GM12892 (cell line): ENCODE measurements at regions not wholly inside any gene's neighbourhood (a gene's known extent, or its start where the extent isn't known, plus 50 kb on each side); places are given as distances from the start of the nearest gene placed in this dataset.
"Not testable (repeated sequence)": the region's sequence is repeated elsewhere in the genome, so short reads cannot be mapped to it uniquely, and the experiment has no call there.

ENCODE experiments used
- POLR2AphosphoS5 ChIP-seq: IDR thresholded peaks from 2 replicates; pipeline ENCODE4 v1.6.1; 2011; ENCODE audit warnings: low read depth, low read length, control low read depth
- TAF1 ChIP-seq: IDR thresholded peaks from 2 replicates; pipeline ENCODE4 v1.6.1; 2011; ENCODE audit warnings: low read depth, mild to moderate bottlenecking, control low read depth, low read length, borderline replicate concordance

- not testable (repeated sequence) for TF ChIP-seq TAF1, POLR2AphosphoS5
Measured at GRCh38 chr10:124192664-124193308, 99.4 kb upstream of the CHST15 start.
